Tibial nerve (tissue), 4 donors: ENCODE measurements at regions not wholly inside any gene's neighbourhood (a gene's known extent, or its start where the extent isn't known, plus 50 kb on each side); places are given as distances from the start of the nearest gene placed in this dataset.

Source experiments
- EP300 ChIP-seq, 2 donors: sonication (generic); formaldehyde crosslinking; IDR thresholded peaks; one replicate each; pipeline ENCODE4 v1.6.1; 2017; ENCODE audit warnings: antibody characterized with exemption in 2 of 2, mild to moderate bottlenecking in 1 of 2
- POLR2A ChIP-seq, 2 donors: fragments of 450-650 bp; IDR thresholded peaks; one replicate each; pipeline ENCODE4 v1.6.1; 2017; ENCODE audit warnings: antibody characterized with exemption in 2 of 2, mild to moderate bottlenecking in 2 of 2, moderate library complexity in 2 of 2
- TF ChIP-seq, protein P1 (sequence below), 5 experiments: fragments of 200-600 bp in 3 of 5; fragments of 450-650 bp in 2 of 5; sonication (generic) in 3 of 5; IDR thresholded peaks; one replicate each; pipeline ENCODE4 v1.5.1; 2016 to 2019; ENCODE audit warnings: antibody characterized with exemption in 5 of 5, mild to moderate bottlenecking in 3 of 5, moderate library complexity in 2 of 5

- TF ChIP-seq, protein P1, sequence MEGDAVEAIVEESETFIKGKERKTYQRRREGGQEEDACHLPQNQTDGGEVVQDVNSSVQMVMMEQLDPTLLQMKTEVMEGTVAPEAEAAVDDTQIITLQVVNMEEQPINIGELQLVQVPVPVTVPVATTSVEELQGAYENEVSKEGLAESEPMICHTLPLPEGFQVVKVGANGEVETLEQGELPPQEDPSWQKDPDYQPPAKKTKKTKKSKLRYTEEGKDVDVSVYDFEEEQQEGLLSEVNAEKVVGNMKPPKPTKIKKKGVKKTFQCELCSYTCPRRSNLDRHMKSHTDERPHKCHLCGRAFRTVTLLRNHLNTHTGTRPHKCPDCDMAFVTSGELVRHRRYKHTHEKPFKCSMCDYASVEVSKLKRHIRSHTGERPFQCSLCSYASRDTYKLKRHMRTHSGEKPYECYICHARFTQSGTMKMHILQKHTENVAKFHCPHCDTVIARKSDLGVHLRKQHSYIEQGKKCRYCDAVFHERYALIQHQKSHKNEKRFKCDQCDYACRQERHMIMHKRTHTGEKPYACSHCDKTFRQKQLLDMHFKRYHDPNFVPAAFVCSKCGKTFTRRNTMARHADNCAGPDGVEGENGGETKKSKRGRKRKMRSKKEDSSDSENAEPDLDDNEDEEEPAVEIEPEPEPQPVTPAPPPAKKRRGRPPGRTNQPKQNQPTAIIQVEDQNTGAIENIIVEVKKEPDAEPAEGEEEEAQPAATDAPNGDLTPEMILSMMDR (IDR thresholded peaks at IDR 0.05): no peak
- TF ChIP-seq POLR2A (IDR thresholded peaks at IDR 0.05): no peak
- no peak for TF ChIP-seq EP300 (IDR thresholded peaks at IDR 0.05)
These were observed 1068.0 kb upstream of the ALCAM start for GRCh38 chr3:104298662-104299061.
